ENCODE measurements at regions not wholly inside any gene's neighbourhood (a gene's known extent, or its start where the extent isn't known, plus 50 kb on each side); places are given as distances from the start of the nearest gene placed in this dataset.

- DNase-seq, result no peak
Measured at GRCh38 chr13:84491952-84492351, 609.7 kb upstream of the SLITRK1 start.

GRCh38 chr13:84487752-84488151 is 605.5 kb upstream of the SLITRK1 start:
- no peak for DNase-seq

- DNase-seq, result no peak
Measured at GRCh38 chr13:84481958-84482357, 599.7 kb upstream of the SLITRK1 start.

- no peak for DNase-seq
Measured at GRCh38 chr13:84479656-84480055, 597.4 kb upstream of the SLITRK1 start.

GRCh38 chr13:84470528-84470927 is 588.3 kb upstream of the SLITRK1 start:
- no peak for DNase-seq

GRCh38 chr13:84466461-84466860 is 584.2 kb upstream of the SLITRK1 start:
- no peak for DNase-seq

- DNase-seq, result no peak
Measured at GRCh38 chr13:84460989-84461388, 578.7 kb upstream of the SLITRK1 start.

- DNase-seq, result no peak
Measured at GRCh38 chr13:84455143-84455905, 573.0 kb upstream of the SLITRK1 start.

GRCh38 chr13:84447640-84447978 is 565.3 kb upstream of the SLITRK1 start:
- DNase-seq, result no peak

- DNase-seq, result no peak
Measured at GRCh38 chr13:84446972-84447639, 564.8 kb upstream of the SLITRK1 start.

- DNase-seq, result no peak
Measured at GRCh38 chr13:84445776-84446175, 563.5 kb upstream of the SLITRK1 start.

- no peak for DNase-seq
Measured at GRCh38 chr13:84443463-84443862, 561.2 kb upstream of the SLITRK1 start.

GRCh38 chr13:84439108-84439507 is 556.8 kb upstream of the SLITRK1 start:
- DNase-seq, result no peak

GRCh38 chr13:84433024-84433423 is 550.8 kb upstream of the SLITRK1 start:
- DNase-seq, result no peak

GRCh38 chr13:84431646-84432045 is 549.4 kb upstream of the SLITRK1 start:
- no peak for DNase-seq

- DNase-seq, result peak in 1 of 2 experiments; percentile 2
Measured at GRCh38 chr13:84430446-84430845, 548.2 kb upstream of the SLITRK1 start.

GRCh38 chr13:84430015-84430414 is 547.7 kb upstream of the SLITRK1 start:
- no peak for DNase-seq

GRCh38 chr13:84418041-84418440 is 535.8 kb upstream of the SLITRK1 start:
- DNase-seq, result no peak

- DNase-seq, result no peak
Measured at GRCh38 chr13:84417416-84417815, 535.1 kb upstream of the SLITRK1 start.

- no peak for DNase-seq
Measured at GRCh38 chr13:84413016-84413415, 530.7 kb upstream of the SLITRK1 start.

GRCh38 chr13:84405286-84405685 is 523.0 kb upstream of the SLITRK1 start:
- no peak for DNase-seq

GRCh38 chr13:84400706-84401105 is 518.4 kb upstream of the SLITRK1 start:
- DNase-seq, result no peak

GRCh38 chr13:84399320-84400085 is 517.2 kb upstream of the SLITRK1 start:
- no peak for DNase-seq
